GM19035 (cell line): ENCODE measurements at regions not wholly inside any gene's neighbourhood (a gene's known extent, or its start where the extent isn't known, plus 50 kb on each side); places are given as distances from the start of the nearest gene placed in this dataset.
A peak's percentile ranks its signal among the peaks of the same experiment; 100 is the strongest.
"Not testable (repeated sequence)": the region's sequence is repeated elsewhere in the genome, so short reads cannot be mapped to it uniquely, and the experiment has no call there.

Experiments
- ATAC-seq: cut with Tn5 transposase; IDR thresholded peaks from one replicate; pipeline ENCODE4 v1.9.1; 2021; ENCODE audit not compliant: unreplicated experiment

GRCh38 chr1:182262425-182262824 lies 129.2 kb downstream of the GLUL start:
- no peak for ATAC-seq

GRCh38 chr1:182261655-182262054 lies 129.9 kb downstream of the GLUL start:
- no peak for ATAC-seq

GRCh38 chr1:182260516-182260915 lies 131.1 kb downstream of the GLUL start:
- ATAC-seq, result no peak

DNA sequence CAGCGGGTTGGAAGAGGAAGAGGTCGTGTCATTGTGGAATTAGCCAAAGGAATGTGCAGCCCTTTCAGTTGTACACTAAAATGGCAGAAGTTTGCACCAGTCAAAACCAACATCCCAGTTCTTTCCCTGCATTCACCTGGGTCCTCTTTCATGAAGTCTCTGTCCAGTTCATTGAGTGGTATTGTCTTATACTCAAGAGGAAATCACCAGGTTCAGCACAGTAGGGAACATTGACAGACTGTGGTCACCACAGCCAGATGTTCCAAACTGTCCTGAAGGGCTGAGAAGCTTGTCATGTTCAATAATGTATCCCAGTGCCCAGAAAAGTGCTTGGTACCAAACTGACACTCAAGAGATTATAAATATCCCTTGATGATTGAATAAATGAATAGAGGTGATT lies 131.6 kb downstream of the GLUL start:
- no peak for ATAC-seq

- peak; percentile 52 for ATAC-seq
Measured at GRCh38 chr1:182259229-182259872, 132.2 kb downstream of the GLUL start.

- ATAC-seq, result no peak
Measured at GRCh38 chr1:182257369-182258063, 134.1 kb downstream of the GLUL start.

- no peak for ATAC-seq
Measured at GRCh38 chr1:182256931-182257330, 134.7 kb downstream of the GLUL start.

DNA sequence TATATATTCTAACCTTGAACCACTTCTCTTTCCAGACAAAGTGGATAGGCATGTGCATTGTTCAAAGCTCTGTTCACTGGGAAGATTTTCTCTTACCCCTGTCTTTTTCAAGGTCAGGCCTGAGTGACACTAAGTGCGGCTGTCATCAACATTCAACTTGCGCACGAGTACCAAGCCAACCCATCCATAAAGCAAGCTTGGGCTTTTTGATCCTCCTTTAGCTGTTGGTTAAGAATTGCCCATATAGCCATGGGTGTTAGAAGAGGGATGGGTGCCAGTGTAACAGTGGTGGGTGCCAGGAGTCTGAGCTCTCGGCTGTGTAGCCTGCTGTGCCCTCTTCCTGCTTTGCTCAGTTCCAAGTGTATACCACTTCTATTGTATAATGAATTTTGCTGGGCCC lies 136.1 kb downstream of the GLUL start:
- no peak for ATAC-seq

DNA sequence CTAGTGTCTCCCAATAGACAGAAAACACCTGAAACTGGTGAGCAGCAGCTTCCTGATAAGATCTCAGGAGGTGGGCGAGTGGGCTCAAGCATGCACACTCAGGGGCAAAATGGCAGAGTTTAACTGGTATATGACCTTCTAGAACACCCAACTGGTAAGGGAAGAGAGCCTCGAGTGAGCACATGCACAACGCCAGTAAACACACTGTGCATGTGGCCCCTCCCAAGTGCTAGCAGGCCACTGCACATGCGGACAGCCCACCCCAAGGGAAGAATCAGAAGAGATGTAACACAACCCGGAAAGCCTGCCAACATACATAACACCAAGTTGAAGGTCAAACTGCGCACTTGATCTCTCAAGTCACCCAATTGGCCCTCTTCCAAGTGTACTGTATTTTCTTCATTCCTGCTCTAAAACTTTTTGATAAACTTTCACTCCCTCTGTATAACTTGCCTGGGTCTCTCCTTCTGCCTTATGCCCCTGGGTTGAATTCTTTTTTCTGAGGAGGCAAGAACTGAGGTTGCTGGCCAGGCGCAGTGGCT lies 138.2 kb downstream of the GLUL start:
- no peak for ATAC-seq

DNA sequence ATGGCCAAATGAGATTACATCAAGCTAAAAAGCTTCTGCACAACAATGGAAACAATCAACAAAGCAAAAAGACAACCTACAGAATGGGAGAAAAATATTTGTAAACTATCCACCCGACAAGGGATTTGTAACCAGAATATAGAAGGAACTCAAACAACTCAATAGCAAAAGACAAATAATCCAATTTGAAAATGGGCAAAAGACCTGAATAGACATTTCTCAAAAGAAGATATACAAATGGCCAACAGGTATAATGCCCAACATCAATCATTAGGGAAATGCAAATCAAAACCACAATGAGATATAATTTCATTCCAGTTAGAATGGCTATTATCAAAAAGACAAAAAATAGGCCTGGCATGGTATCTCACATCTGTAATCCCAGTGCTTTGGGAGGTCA lies 140.0 kb downstream of the GLUL start:
- no peak for ATAC-seq

DNA sequence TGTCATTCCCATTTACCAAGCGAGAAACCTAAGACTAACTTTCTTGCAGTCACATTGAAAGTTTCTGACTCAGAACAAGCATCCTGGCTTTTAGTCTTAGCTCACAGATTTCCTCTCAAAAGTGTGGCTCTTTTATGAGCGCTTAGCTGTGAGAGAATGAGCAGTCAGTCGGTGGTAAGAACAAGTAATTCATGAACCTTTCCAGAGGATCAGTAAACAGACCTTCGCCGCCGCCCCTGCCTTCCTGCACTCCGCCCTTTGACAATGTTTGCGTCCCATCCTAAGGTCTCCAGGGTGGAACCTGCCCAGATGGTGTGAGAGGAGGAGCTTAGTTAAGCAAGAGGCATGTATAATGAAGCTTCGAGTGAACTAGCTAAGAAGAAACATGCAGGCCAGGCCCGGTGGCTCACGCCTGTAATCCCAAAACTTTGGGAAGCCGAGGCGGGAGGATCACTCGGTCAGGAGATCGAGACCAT lies 142.4 kb downstream of the GLUL start:
- ATAC-seq, result peak; percentile 81

DNA sequence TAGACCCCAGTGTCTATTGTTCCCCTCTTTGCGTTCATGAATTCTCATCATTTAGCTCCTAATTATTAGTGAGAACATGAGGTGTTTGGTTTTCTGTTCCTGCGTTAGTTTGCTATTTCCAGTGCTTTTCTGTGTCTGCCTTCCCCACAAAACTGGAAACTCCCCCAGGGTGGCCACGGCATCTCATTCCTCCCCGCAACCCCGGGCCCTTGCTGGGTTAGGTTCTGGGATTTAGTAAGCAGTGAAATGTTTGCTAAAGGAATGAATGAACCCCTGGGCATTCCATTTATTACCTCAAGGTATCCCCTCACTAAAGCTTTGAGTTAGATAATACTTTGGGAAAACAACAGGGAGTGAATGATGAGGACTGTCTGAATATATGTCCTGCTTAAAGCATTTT lies 142.9 kb downstream of the GLUL start:
- no peak for ATAC-seq

DNA sequence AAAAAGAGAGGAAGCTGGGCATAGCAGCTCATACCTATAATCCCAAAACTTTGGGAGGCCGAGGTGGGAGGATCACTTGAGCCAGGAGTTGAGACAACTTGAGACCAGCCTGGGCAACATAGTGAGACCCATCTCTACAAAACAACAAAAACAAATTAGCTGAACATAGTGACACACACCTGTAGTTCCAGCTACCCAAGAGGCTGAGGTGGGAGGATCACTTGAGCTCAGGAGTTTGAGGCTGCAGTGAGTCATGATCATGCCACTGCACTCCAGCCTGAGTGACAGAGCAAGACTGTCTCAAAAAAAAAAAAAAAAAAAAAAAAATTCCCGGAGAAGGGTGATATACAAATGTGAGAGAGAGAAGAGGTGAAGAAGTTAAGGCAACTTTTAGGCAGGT lies 143.8 kb downstream of the GLUL start:
- not testable (repeated sequence) for ATAC-seq

- no peak for ATAC-seq
Measured at GRCh38 chr1:182246783-182247182, 144.8 kb downstream of the GLUL start.

DNA sequence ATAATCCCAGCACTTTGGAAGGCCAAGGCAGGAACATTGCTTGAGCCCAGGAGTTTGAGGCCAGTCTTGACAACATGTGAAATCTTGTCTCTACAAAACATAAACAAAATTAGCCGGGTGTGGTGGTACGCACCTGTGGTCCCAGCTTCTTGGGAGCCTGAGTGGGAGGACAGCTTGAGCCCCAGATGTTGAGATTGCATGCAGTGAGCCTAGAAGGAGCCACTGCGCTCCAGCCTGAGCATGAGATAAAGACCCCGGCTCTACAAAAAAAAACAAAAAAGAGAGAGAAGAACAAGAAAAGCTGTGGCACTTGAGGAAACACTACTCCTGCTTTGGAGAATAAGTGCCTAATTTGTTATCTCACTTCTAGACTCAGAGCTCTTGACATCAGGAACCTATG lies 146.6 kb downstream of the GLUL start:
- no peak for ATAC-seq

GRCh38 chr1:182244451-182244850 lies 147.1 kb downstream of the GLUL start:
- no peak for ATAC-seq

DNA sequence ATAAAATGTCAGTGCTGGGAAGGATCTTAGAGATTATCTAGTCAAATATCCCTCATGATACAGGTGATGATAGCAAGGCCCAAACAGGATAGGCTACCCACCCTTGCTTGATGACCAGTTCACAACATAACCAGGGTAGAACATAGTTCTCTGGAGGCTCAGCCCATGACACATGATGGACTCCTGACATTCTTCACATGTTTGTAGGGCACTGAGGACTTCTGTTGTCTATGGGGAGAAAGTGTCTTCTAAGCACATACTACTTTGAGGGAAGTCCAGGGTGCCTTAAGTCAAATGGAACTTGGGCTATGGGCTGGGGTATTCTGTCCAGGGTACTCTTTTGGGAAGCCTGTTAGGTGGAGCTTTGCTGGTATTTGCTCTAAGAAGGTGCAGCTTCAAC lies 148.9 kb downstream of the GLUL start:
- ATAC-seq, result no peak

- no peak for ATAC-seq
Measured at GRCh38 chr1:182240085-182240484, 151.5 kb downstream of the GLUL start.

DNA sequence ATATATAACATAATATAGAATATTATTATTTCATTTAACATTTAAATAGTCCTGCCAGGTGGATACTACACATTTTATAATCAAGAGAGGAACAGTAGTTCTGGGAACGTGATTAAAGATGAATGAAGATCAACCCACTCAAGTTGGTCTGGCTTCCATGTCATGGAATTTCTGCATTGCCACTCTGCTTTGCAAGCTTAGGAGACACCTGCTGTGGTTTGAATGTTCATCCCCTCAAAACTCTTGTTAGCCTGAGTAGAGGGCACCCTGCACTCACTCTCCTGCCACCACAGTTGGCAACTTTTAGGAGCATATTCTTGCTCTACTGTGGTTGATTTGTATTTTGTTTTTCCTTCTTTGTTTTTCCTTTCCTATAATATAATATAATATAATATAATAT lies 153.2 kb downstream of the GLUL start:
- ATAC-seq, result no peak

- no peak for ATAC-seq
Measured at GRCh38 chr1:182237329-182237728, 154.3 kb downstream of the GLUL start.

- no peak for ATAC-seq
Measured at GRCh38 chr1:182236651-182237077, 154.9 kb downstream of the GLUL start.

DNA sequence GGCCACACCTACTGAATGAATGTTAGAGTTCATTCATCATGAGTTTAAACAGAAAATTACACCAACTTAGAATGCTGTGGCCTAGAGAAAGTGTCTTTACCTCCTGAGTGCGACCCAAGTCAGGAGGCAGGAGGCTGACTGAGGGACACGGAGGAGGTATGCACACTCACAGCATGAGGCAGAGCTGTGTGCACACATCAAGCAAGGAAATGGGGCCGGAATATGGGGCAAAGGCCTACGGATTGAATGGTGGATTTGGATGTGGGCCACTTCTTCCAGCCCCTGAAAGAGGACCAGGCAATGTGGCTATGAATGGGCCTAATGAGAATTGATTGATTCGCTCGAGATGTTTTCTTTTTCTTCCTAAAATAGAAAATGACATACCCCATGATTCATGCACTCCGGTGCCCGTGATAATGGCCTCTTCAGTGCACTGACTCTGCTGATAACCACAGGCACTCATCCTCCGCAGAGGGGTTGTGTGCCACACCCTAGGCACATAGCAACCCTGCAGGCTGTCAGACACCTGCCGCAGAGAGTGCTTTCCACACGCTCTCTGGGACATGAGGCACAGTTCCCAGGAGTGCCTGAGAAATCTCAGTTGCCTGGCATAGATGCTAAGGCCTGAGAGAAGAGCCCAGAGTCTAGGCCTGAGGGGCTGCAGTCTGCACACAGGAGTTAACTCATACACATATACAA lies 155.5 kb downstream of the GLUL start:
- ATAC-seq, result no peak
